H4 (cell line): ENCODE measurements at regions not wholly inside any gene's neighbourhood (a gene's known extent, or its start where the extent isn't known, plus 50 kb on each side); places are given as distances from the start of the nearest gene placed in this dataset.
"Not testable (repeated sequence)": the region's sequence is repeated elsewhere in the genome, so short reads cannot be mapped to it uniquely, and the experiment has no call there.

ENCODE experiments used
- DNase-seq: peaks from one replicate; pipeline ENCODE4 v3.0.0-alpha.2; 2015; ENCODE audit warnings: low spot score

DNA sequence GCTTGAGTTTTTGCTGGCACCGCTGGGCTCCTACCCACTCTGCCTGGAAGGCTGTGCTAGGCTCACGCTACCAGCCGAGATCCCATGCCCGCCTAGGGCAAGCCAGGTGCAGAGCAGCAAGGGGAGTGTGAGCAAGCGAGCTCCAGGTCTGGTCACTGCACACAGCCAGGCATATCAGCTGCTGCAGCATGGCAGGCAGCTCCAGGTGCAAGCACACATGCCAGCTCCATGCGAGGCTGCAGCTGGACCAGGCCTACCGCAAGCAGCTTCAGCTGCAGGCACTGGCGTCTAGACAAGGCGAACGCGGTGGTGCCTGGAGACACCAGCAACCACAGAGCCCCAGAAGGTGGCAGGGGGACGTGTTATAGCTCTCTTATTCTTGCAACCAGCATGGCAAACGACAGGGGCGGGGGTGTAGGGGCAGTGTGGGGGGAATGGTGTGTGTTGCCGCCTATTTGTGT, 614.7 kb upstream of the EPHA5 start:
- no peak for DNase-seq

GRCh38 chr4:66279084-66279483, 608.8 kb upstream of the EPHA5 start:
- no peak for DNase-seq

DNA sequence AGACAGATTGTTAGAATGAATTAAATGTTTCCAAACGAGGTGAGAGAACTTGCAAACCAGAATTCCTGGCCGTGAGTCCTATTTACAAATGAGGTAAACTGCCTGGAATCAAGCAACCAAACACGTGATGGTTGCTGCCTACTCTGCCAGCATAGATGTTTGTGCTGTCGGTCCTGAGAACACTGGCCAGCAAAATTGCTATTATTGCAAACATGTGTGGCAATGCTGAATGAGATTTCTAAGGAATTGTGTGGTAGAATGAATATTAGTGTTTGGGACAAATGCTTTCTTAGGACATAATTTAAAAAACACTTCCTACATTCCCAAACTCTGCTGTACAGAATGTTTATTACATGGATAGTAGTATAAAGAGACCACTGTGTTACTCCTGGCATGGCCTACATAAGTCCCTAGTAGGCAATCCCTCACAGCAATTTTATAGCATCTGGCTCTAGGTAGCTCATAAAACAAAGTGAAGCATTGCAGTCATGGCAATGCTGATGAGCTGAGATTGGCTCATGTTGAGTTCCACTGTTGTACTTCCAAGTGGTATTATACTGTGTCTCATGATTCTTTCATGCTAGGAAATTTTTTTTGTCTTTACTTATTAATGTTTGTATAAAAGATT, 605.2 kb upstream of the EPHA5 start:
- DNase-seq = no peak

- DNase-seq = no peak
These were observed 602.8 kb upstream of the EPHA5 start for GRCh38 chr4:66273110-66273509.

DNA sequence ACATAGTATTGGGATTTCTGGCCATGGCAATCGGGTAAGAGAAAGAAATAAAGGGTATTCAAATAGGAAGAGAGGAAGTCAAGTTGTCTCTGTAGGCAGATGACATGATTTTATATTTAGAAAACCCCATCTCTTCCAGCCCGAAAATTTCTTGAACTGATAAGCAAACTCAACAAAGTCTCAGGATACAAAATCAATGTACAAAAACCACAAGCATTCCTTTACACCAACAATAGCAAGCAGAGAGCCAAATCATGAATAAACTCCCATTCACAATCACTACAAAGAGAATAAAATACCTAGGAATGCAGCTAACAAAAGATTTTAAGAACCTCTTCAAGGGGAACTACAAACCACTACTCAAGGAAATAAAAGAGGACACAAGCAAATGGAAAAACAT, 600.1 kb upstream of the EPHA5 start:
- not testable (repeated sequence) for DNase-seq

GRCh38 chr4:66266554-66266953, 596.3 kb upstream of the EPHA5 start:
- not testable (repeated sequence) for DNase-seq

GRCh38 chr4:66266035-66266434, 595.7 kb upstream of the EPHA5 start:
- no peak for DNase-seq

GRCh38 chr4:66252291-66252690, 582.0 kb upstream of the EPHA5 start:
- DNase-seq = no peak

DNA sequence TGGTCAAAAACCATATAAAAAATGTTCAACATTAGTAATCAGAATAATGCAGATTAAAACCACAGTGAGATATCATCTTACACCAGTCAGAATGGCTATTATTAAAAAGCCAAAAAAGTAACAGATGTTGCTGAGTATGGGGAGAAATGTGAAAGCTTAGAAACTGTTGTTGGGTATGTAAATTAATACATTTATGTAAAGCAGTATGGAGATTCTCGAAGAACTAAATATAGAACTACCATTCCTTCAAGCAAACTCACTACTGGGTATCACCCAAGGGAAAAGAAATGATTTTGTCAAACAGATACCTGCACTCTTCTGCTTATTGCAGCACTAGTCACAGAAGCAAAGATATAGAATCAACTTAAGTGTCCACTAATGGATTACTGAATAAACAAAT, 576.4 kb upstream of the EPHA5 start:
- no peak for DNase-seq

DNA sequence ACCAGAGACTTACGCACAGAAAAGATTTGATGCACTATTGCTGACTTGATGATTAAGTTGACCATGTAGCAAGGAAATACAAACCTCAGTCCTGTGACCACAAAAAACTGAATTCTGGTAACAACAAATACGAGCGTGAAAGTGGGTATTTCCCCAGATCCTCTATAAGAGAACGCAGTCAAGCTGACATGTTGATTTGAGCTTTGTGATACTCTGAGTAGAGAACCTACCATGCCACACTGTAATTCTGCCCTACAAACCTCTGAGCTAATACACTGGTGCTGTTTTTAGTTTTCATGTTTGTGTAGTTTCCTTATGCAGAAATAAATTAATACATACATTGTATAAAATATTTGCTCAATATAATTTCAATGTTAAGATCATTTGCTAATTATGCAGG, 565.6 kb upstream of the EPHA5 start:
- DNase-seq = no peak

DNA sequence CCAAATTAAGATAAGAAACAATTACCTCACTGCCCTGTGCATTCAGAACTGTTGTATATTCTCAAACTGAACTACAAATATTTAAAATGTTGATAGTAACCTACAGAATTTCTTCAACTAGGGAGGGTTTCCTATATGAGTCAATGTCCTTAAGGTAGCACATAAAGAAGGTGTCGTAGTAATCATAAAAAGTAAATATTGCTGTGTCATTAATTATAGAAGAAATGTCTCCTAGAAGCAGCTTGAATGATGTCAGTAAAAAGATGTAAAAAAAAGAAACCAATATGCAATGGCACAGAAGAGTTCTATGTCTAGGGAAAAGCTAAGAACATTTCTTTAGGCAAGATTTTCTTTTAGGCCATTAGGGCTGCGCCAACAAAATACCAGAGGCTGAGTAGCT, 559.6 kb upstream of the EPHA5 start:
- no peak for DNase-seq

DNA sequence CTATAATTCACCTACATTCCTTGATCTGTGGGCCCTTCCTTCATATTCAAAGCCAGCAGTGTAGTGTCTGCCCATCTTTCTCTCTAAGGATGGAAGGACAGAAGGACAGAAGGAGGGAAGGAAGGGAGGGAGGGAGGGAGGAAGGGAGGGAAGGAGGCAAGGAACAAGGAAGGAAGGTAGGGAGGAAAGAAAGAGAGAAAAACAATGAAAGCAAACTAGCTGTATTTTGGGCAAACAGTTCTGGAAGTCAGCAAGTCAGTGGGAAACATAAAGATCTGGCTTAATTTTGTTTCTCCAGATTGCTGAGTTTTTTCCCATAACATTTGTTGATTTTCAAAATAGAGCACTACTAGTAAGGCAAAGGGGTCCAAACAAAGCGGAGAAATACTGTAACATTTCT, 555.2 kb upstream of the EPHA5 start:
- DNase-seq = no peak

DNA sequence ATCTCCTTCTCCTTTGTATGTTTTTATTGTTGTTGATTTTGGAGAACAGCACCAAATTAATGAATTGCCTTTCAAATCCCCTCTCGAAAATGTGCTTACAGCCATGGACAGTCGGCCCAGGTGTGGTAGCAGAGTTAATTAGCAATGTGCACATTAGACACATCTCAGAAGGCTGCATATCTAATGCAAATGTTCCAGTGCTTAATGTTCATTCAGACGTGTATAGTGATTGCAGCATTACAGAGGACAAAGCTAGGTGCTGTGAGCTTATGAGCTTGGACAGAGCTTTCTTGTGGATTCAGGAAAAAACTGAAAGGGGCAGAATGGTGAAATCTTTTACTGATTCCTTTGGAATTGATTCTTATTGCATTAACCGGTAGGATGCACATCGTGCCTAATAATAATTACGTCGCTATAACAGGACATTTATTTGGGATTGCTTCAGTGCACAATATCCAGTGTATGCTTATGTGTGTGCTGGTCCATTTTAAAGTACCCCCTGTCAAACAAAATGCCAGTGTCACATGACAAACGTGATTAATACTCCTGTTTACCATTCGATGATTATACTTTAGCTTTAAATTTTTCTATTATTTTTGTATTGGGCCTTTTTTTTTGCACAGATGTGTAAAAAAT, 552.9 kb upstream of the EPHA5 start:
- DNase-seq = no peak

GRCh38 chr4:66219401-66219800, 549.1 kb upstream of the EPHA5 start:
- no peak for DNase-seq

- DNase-seq = no peak
These were observed 546.0 kb upstream of the EPHA5 start for GRCh38 chr4:66216252-66216651.

- no peak for DNase-seq
These were observed 542.2 kb upstream of the EPHA5 start for GRCh38 chr4:66212489-66212888.

- DNase-seq = no peak
These were observed 534.4 kb upstream of the EPHA5 start for GRCh38 chr4:66204534-66205247.

DNA sequence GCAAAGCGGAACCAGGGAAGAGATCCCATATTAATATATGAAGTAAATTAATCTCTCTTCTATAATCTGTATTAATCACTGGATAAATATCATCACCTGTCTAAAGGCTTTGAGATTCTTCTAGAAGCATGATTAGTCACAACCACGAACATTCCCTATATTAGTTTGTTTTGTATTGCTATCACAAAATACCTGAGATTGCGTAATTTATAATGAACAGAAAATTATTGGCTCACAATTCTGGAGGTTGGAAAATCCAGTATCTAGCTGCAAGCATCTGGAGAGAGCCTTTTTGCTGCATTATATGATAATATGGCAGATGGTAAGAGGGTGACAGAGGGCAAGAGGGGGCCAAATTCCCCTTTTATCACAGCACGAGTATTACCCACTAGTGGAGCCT, 532.6 kb upstream of the EPHA5 start:
- no peak for DNase-seq

GRCh38 chr4:66197451-66197850, 527.2 kb upstream of the EPHA5 start:
- DNase-seq = no peak

DNA sequence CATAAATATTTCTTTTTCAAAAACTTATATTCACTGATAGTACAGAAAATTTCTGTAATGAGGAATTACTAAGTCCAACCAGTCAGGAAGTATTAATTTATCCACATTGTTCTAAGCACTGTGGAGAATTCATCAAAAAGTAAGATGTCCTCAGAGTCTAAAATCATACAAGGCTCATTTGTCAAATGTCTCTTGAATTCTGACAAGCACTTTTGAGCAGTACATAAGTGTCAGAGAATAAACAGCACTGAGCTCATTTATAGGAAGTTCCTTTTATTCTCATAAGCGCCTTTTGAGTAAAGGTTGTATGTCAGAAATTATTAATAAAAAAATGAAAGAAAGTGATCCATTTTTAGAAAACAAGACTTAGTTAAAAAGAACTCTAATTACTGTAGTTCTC, 523.2 kb upstream of the EPHA5 start:
- DNase-seq = no peak

- DNase-seq = no peak
These were observed 517.0 kb upstream of the EPHA5 start for GRCh38 chr4:66187175-66187720.

DNA sequence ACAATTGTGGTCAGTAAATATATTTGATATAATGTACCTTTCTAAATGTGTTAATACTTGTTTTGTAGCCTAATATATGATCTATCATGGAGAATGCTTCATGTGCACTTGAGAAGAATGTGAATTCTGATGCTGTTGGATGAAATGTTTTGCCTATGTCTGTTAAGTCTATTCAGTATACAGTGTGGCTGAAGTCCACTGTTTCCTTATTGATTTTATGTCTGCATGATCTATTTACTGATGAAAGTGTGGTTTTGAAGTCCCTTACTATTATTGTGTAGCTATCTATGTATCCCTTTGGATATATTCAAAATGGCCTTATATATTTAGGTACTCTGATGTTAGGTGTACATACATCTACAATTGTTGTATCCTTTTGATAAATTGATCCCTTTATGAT, 515.8 kb upstream of the EPHA5 start:
- DNase-seq = no peak

DNA sequence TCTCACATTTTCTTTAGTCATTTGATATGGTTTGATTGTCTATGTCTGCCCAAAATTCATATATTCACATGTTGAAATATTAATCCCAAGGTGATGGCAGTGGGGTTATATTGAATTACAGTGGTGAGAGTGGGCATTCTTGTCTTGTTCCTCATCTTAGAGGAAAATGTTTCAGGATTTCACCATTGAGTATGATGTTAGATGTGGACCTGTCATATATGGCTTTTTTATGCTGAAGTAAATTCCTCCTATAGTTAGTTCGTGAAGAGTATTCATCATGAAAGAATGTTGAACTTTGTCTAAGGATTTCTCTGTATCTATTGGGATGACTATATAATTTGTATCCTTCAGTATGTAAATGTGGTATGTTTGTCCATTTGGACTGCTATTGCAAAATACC, 512.3 kb upstream of the EPHA5 start:
- DNase-seq = no peak
